Parathyroid adenoma (tissue), 2 donors: ENCODE measurements at regions not wholly inside any gene's neighbourhood (a gene's known extent, or its start where the extent isn't known, plus 50 kb on each side); places are given as distances from the start of the nearest gene placed in this dataset.

Source experiments
- H2AFZ ChIP-seq: fragments of 300-600 bp; sonication (generic); one replicate; pipeline ENCODE4 v1.7.0; 2017; ENCODE audit warnings: antibody characterized with exemption, mild to moderate bottlenecking
- H3K27ac ChIP-seq: fragments of 300-600 bp; sonication (generic); one replicate; pipeline ENCODE4 v1.7.0; 2017
- H3K27me3 ChIP-seq: fragments of 300-600 bp; sonication (generic); one replicate; pipeline ENCODE4 v1.7.0; 2017; ENCODE audit warnings: low read length; ENCODE audit not compliant: control insufficient read depth, insufficient read depth
- H3K36me3 ChIP-seq: fragments of 300-600 bp; sonication (generic); one replicate; pipeline ENCODE4 v1.7.0; 2017; ENCODE audit warnings: low read length; ENCODE audit not compliant: control insufficient read depth, insufficient read depth
- H3K4me1 ChIP-seq: fragments of 300-600 bp; sonication (generic); one replicate; pipeline ENCODE4 v1.7.0; 2017; ENCODE audit warnings: control low read depth
- H3K4me2 ChIP-seq: fragments of 300-600 bp; sonication (generic); one replicate; pipeline ENCODE4 v1.7.0; 2017; ENCODE audit warnings: low read length
- H3K4me3 ChIP-seq: fragments of 300-600 bp; sonication (generic); one replicate; pipeline ENCODE4 v1.7.0; 2017; ENCODE audit warnings: low read depth, low read length
- H3K79me2 ChIP-seq: fragments of 300-600 bp; sonication (generic); one replicate; pipeline ENCODE4 v1.7.0; 2017; ENCODE audit warnings: control low read depth
- H3K9ac ChIP-seq: fragments of 300-600 bp; sonication (generic); one replicate; pipeline ENCODE4 v1.7.0; 2017; ENCODE audit warnings: mild to moderate bottlenecking
- H3K9me3 ChIP-seq: fragments of 300-600 bp; sonication (generic); one replicate; pipeline ENCODE4 v1.7.0; 2017; ENCODE audit warnings: low read length; ENCODE audit not compliant: control insufficient read depth
- CTCF ChIP-seq: fragments of 300-600 bp; sonication (generic); IDR thresholded peaks from one replicate; pipeline ENCODE4 v1.7.0; 2017; ENCODE audit warnings: antibody characterized with exemption, mild to moderate bottlenecking
- donor health status: primary hyperparathyroidism.

GRCh38 chr11:92801685-92802084 lies 167.8 kb upstream of the MTNR1B start:
- Histone ChIP-seq H3K4me3 (no peak overlapping the region), H3K9me3 (no peaks in the 10 kb centered on the region), H3K27me3 (no peaks in the 10 kb centered on the region), H3K79me2 (no peaks in the 10 kb centered on the region), H3K4me2 (no peak overlapping the region), H3K4me1 (no peaks in the 10 kb centered on the region), H3K9ac (no peak overlapping the region), H3K36me3 (no peaks in the 10 kb centered on the region), H2AFZ (no peak overlapping the region), H3K27ac (no peak overlapping the region)
- TF ChIP-seq CTCF = no peak

- Histone ChIP-seq H3K79me2 (no peaks in the 10 kb centered on the region), H3K4me1 (no peaks in the 10 kb centered on the region), H2AFZ (no peak overlapping the region), H3K36me3 (no peaks in the 10 kb centered on the region), H3K4me3 (no peak overlapping the region), H3K4me2 (no peak overlapping the region), H3K27ac (no peak overlapping the region), H3K9ac (no peak overlapping the region), H3K9me3 (no peaks in the 10 kb centered on the region), H3K27me3 (no peaks in the 10 kb centered on the region)
- no peak for TF ChIP-seq CTCF
Measured at GRCh38 chr11:92802644-92803043, 166.8 kb upstream of the MTNR1B start.

- Histone ChIP-seq H2AFZ (no peak overlapping the region), H3K4me1 (no peaks in the 10 kb centered on the region), H3K9me3 (no peaks in the 10 kb centered on the region), H3K4me2 (no peak overlapping the region), H3K36me3 (no peaks in the 10 kb centered on the region), H3K27ac (no peak overlapping the region), H3K79me2 (no peaks in the 10 kb centered on the region), H3K27me3 (no peaks in the 10 kb centered on the region), H3K4me3 (no peak overlapping the region), H3K9ac (no peak overlapping the region)
- no peak for TF ChIP-seq CTCF
Measured at GRCh38 chr11:92803391-92803790, 166.1 kb upstream of the MTNR1B start.

GRCh38 chr11:92804388-92804966 lies 165.0 kb upstream of the MTNR1B start:
- Histone ChIP-seq H3K27me3 (no peaks in the 10 kb centered on the region), H3K4me2 (no peak overlapping the region), H3K4me3 (no peak overlapping the region), H3K36me3 (no peaks in the 10 kb centered on the region), H3K9ac (no peak overlapping the region), H2AFZ (no peak overlapping the region), H3K79me2 (no peaks in the 10 kb centered on the region), H3K27ac (no peak overlapping the region), H3K9me3 (no peaks in the 10 kb centered on the region), H3K4me1 (no peaks in the 10 kb centered on the region)
- no peak for TF ChIP-seq CTCF

- Histone ChIP-seq H3K79me2 (no peaks in the 10 kb centered on the region), H3K36me3 (no peaks in the 10 kb centered on the region), H3K4me3 (no peak overlapping the region), H3K9ac (no peak overlapping the region), H3K4me1 (no peaks in the 10 kb centered on the region), H3K27ac (no peak overlapping the region), H3K9me3 (no peaks in the 10 kb centered on the region), H2AFZ (no peak overlapping the region), H3K27me3 (no peaks in the 10 kb centered on the region), H3K4me2 (no peak overlapping the region)
- no peak for TF ChIP-seq CTCF
Measured at GRCh38 chr11:92808022-92808421, 161.4 kb upstream of the MTNR1B start.
